Fibroblast of skin of left quadriceps (primary cell): ENCODE measurements at regions not wholly inside any gene's neighbourhood (a gene's known extent, or its start where the extent isn't known, plus 50 kb on each side); places are given as distances from the start of the nearest gene placed in this dataset.

Experiments used
- DNase-seq, 2 experiments: peaks; one replicate each; pipeline ENCODE4 v3.0.0-alpha.2; 2013; ENCODE audit warnings: low read depth in 2 of 2

GRCh38 chr13:102993348-102993747, 72.9 kb downstream of the SLC10A2 start:
- no peak for DNase-seq

- DNase-seq = no peak
Observed at GRCh38 chr13:102984210-102984609, 82.0 kb downstream of the SLC10A2 start.

DNA sequence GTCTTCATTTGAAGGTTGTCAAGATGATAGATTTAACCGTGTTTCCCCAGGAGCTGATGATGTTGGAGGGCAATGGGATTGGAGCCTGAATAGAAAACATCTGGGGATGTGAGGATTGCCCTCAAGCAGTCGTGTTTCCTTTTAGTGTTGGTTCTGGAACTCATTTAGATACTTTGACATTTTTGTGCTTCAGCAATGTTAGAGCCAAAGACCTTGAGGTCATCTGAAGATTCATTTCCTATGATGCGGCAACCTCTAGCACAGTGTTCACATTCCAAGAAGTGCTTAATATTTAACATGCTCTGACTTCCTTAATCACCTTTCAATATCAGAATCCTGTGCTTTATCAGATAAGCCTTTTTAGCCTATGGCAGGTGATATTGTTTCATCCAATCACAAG, 82.7 kb downstream of the SLC10A2 start:
- DNase-seq = peak; percentile 57 to 60

DNA sequence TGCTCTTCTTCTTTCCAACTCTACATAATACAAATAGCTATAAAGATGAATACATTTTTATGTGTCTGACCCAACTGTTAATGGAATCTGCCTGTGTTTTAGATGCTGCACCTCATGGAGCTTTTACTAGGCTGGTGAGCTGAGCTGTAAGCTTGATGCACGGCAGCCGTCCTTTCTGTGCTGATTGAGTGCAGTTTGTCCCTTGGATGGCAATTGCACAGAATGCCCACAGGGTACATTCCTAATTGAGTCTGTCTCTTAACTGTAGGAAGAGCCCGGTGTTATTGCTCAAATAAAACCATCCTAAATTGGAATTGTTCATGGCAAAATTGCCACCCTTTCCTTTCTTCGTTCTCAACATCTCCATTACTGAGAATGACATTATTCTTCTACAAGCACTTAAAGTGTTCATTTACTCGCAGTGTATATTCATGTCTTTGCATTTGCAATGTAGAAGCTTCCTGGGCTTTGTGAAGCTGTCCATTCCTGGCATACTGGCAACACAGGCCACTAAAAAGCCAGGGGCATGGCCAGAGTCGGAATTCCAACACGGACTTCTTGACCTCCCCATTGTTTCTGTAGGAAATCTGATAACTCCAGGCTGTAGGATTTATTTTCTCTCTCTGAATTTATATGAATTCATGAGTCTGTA, 85.8 kb downstream of the SLC10A2 start:
- no peak for DNase-seq

- DNase-seq = peak in 1 of 2 experiments; percentile 7
Observed at GRCh38 chr13:102978168-102978567, 88.0 kb downstream of the SLC10A2 start.

DNA sequence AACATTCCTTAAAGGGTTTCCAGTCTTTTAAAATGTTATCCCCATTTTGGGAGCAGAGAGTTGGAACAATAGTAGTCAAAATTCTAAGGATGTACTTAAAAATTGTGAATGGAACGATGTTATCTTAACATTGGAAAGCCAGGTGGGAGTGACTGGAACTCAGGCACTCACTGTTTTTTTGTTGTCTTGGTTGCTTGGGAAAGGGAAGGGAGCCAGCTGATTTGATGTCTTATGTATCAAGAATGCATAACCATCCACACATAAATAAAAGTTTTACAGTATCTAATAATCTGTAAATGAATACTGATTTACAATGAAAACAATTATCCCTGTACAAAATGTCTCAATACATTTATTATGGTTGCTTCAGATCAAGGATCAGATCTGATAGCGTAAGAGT, 88.7 kb downstream of the SLC10A2 start:
- DNase-seq = no peak

GRCh38 chr13:102974317-102975087, 91.7 kb downstream of the SLC10A2 start:
- DNase-seq = no peak

- no peak for DNase-seq
Observed at GRCh38 chr13:102972191-102972590, 94.0 kb downstream of the SLC10A2 start.

DNA sequence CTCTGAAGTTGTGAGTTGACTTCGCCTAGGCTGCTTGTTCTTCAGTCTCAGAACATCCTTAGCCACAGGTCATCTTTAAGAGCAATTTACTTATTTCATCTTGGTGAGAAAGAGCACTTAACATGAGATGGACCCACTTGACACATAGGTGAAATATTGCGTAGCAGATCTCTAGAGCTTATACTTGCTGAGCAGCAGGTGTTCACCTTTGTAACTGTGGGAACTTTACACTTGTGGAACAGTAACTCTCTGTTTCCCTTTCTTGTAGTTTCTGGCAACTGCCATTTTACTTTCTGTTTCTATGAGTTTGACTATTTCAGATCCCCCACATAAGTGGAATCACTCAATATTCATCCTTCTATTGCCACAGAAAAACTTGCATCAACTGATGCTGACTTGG, 95.7 kb downstream of the SLC10A2 start:
- no peak for DNase-seq

- DNase-seq = no peak
Observed at GRCh38 chr13:102968572-102969228, 97.5 kb downstream of the SLC10A2 start.

DNA sequence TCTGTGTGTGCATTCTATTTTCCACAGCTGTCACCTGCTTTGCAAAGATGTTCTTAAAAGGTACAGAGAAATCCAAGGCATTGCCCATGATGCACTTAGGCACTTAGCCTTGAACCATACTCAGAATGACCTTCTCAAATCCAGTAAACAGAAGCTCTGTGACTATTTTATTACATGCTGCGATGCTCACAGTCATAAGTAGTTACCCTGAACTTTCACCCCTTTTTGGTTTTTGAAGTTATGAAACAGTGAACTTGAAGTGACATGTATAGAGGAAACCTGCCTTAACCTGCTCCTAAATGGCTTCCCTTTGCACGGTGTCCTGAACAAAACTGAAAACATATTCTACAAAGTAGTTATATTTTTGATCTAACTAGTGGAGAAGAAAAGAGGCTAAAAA, 100.4 kb downstream of the SLC10A2 start:
- no peak for DNase-seq

- DNase-seq = no peak
Observed at GRCh38 chr13:102962430-102962829, 103.8 kb downstream of the SLC10A2 start.

DNA sequence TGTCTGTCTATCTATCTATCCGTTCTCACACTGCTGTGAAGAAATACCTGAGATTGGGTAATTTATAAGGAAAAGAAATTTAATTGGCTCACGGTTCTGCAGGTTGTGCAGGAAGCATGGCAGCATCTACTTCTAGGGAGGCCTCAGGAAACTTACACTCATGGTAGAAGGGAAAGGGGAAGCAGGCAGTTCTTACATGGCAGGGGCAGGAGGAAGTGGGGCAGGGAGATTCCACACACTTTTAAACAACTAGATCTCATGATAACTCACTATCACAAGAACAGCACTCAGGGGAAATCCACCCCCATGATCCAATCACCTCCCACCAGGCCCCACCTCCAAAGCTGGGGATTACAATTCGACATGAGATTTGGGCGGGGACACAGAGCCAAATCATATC, 105.3 kb downstream of the SLC10A2 start:
- no peak for DNase-seq

DNA sequence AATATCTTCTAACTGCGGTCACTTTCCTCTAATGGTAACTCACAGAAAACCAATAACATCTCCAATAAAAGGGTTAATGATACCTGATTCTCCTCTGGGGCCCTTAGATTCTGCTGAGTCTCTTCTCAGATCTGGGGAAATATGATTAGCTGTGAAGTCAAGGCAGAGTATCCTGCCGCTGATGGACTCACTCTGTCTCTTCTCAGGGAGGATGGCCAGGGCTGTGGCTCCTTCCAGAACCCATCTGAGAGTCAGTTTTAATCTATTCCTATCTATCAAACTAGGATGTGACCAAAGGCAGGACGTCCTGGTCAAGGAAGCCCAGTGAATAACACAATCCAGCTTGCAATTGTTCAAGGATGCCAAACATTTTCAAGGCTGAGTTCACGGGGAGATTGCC, 109.8 kb downstream of the SLC10A2 start:
- no peak for DNase-seq

DNA sequence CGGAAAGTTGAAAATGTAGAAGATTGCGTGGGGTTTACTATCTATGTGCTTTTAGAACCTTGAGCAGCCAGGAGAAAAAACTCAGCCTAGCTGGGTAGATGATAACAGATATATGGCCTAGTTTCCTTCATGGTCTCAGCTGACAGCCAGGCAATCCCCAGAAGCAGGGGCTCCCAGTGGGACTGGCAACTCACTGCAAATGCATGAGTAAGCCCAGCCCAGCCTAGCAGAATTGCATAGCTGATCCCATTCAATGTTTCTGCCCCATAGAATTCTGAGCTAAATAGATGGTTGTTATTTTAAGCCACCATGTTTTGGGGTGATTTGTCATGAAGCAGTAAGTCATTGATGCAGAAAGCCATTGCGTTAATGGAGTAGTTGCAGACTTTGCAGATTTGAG, 108.5 kb downstream of the ERCC5 start:
- DNase-seq = no peak

DNA sequence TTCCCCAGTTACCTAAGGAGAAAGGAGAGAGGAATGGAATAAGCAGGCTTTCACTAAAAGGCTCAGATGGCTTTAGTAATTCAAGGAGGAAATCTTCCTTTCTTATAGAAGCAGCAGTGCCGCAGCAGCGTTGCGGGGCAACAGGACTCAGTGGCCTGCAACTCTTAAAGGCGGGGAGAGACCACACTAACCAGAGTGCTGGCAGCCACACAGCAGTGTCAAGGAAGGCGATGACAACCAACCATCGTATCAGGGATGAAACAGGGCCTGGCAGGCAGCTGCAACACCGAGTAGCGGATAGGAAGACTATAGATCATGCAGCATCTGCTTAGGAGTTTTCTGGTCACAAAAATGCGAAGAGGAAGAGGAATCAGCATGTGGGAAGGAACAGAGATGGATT, 106.0 kb downstream of the ERCC5 start:
- DNase-seq = no peak

GRCh38 chr13:102947745-102948405, 102.0 kb downstream of the ERCC5 start:
- DNase-seq = no peak

DNA sequence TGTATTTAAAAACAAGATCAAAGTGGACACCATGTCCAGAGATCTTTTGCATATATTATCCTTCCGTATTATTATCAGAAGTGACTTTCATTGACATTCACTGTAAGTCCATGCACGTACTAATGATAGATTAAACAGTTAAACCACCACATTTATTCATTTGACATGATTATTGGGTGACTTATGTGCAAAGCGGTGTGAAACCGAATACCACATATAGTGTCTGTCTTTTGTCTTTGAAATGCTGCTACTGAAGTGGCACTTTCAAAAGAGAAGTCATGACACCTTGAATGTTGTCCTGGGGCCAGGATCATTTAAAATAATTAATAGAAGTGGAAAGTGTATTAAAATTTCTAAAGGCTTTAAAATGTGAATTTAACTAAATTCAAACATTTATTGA, 100.1 kb downstream of the ERCC5 start:
- no peak for DNase-seq

DNA sequence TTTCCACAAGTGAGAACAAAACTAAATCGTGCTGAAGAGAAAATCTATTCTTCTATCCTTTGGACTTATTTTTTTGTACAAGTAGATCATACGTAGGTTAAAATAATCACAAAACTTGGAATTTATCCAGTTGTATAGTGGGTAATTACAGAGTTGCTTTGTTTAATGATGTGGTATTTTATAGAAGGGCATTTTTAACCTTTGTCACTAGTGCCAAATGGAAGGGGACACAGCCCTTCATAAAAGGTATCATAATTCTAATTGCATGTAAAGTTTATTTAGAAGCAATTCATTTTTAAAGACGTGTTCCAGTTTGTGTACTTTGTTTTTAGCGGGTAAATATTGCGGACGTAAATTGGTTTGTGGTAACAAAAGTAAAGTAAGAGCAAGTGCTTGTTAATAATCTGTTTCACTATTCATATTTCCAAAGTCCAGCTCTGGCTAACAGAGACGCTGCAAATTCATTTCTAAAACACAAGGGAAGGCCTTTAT, 99.5 kb downstream of the ERCC5 start:
- no peak for DNase-seq

DNA sequence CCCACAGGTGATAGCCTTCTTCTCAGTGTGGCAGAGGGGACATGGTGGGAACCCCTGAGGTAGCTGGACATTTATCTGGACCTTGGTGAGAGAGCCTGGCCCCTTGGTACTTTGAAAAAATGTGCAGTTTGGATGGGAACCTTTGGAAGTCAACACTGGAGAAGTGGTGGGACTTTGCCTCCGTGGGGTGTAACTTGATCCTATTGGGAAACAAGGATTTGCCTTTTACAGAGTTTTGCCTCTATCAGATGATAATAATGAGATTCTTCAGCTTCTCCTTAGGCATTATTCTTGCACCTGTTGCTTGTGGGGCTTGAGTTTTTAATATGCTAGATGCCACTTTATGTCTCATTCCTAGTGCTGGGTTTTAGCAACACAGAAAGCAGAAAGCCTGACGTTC, 99.0 kb downstream of the ERCC5 start:
- no peak for DNase-seq

GRCh38 chr13:102940770-102941169, 94.9 kb downstream of the ERCC5 start:
- no peak for DNase-seq

DNA sequence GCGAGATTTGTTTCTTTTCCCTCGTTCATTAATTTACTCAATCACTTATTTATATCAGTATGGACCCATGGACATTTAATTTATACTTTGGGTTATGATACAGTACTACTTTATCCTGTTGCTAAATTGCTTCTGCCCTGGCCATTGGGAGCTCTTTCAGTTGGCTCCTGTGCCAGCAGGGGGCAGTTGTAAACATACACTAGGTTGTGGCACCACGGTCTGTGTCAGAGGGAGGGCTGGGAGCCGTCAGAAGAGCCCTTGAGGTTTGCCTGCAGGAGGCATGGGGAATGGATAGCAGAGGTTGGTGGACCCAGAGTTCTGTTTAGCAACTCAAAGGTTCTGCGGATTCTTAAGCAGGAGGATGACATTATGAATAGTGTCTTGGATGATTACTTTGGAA, 94.3 kb downstream of the ERCC5 start:
- DNase-seq = no peak
